ENCODE measurements at regions not wholly inside any gene's neighbourhood (a gene's known extent, or its start where the extent isn't known, plus 50 kb on each side); places are given as distances from the start of the nearest gene placed in this dataset.

GRCh38 chr4:135274416-135274815 lies 1072.8 kb upstream of the PABPC4L start:
- TF ChIP-seq CTCF (IDR thresholded peaks at IDR 0.05; ENCODE audit: extremely low read depth in 1 of 2, insufficient read depth in 1 of 2, low read depth in 1 of 2, low read length in 2 of 2): no peak
- no peak for TF ChIP-seq POLR2A (IDR thresholded peaks at IDR 0.05; ENCODE audit: low read depth, low read length)
- no peak for TF ChIP-seq MAX (IDR thresholded peaks at IDR 0.05; ENCODE audit: insufficient read depth, insufficient read length)
- TF ChIP-seq POLR2AphosphoS5 (IDR thresholded peaks at IDR 0.05; ENCODE audit: insufficient read depth, low read depth, low read length): no peak
- no peak for TF ChIP-seq EZH2 (IDR thresholded peaks at IDR 0.05; ENCODE audit: borderline replicate concordance, low read depth, low read length, severe bottlenecking)
- TF ChIP-seq GATA2 (IDR thresholded peaks at IDR 0.05; ENCODE audit: insufficient read depth, insufficient read length, low read depth, low read length): no peak
